ENCODE measurements at regions not wholly inside any gene's neighbourhood (a gene's known extent, or its start where the extent isn't known, plus 50 kb on each side); places are given as distances from the start of the nearest gene placed in this dataset.

- TF ChIP-seq, protein P1, sequence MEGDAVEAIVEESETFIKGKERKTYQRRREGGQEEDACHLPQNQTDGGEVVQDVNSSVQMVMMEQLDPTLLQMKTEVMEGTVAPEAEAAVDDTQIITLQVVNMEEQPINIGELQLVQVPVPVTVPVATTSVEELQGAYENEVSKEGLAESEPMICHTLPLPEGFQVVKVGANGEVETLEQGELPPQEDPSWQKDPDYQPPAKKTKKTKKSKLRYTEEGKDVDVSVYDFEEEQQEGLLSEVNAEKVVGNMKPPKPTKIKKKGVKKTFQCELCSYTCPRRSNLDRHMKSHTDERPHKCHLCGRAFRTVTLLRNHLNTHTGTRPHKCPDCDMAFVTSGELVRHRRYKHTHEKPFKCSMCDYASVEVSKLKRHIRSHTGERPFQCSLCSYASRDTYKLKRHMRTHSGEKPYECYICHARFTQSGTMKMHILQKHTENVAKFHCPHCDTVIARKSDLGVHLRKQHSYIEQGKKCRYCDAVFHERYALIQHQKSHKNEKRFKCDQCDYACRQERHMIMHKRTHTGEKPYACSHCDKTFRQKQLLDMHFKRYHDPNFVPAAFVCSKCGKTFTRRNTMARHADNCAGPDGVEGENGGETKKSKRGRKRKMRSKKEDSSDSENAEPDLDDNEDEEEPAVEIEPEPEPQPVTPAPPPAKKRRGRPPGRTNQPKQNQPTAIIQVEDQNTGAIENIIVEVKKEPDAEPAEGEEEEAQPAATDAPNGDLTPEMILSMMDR (conservative IDR thresholded peaks at IDR 0.05): no peak
- no peak for TF ChIP-seq EZH2 (IDR thresholded peaks at IDR 0.05; ENCODE audit: low read depth)
- Histone ChIP-seq H4K20me1 (ENCODE audit: insufficient read depth) (no peaks in the 10 kb centered on the region), H3K36me3 (ENCODE audit: low read depth) (no peaks in the 10 kb centered on the region), H3K27me3 (ENCODE audit: insufficient read depth, low read depth) (no peaks in the 10 kb centered on the region), H3K4me2 (no peak overlapping the region), H2AFZ (no peak overlapping the region), H3K4me1 (replicated peaks; ENCODE audit: insufficient read depth) (no peaks in the 10 kb centered on the region), H3F3A (ENCODE audit: insufficient read depth, low read depth) (no peaks in the 10 kb centered on the region), H3K27ac (no peak overlapping the region), H3K4me3 (no peak overlapping the region), H3K9me3 (ENCODE audit: insufficient read depth, low read depth) (no peaks in the 10 kb centered on the region; the same call in 1 of the 2 replicates), H3K9me2 (ENCODE audit: insufficient read depth) (no peaks in the 10 kb centered on the region; the same call in none of the 2 replicates), H3K79me2 (ENCODE audit: low read depth) (no peaks in the 10 kb centered on the region)
- POLR2A ChIA-PET (ENCODE audit: unreplicated experiment): no interaction called here
- intact Hi-C loops (cut with micrococcal nuclease; ENCODE audit: unreplicated experiment): no loop called here
- BruUV-seq (replicated peaks): no TSS peak
- CTCF ChIA-PET: no interaction called here
- DNase-seq: no peak
Observed at GRCh38 chr4:27844376-27844775, 983.7 kb downstream of the STIM2 start.

- no peaks in the 10 kb centered on the region; the same call in none of the 2 replicates for H3K9me2 ChIP-seq (ENCODE audit: insufficient read depth)
- no peaks in the 10 kb centered on the region for H3K79me2 ChIP-seq (ENCODE audit: low read depth)
- TF ChIP-seq, protein P1 (conservative IDR thresholded peaks at IDR 0.05): no peak
- no peak for TF ChIP-seq EZH2 (IDR thresholded peaks at IDR 0.05; ENCODE audit: low read depth)
- no peaks in the 10 kb centered on the region for H3K36me3 ChIP-seq (ENCODE audit: low read depth)
- H4K20me1 ChIP-seq (ENCODE audit: insufficient read depth): no peaks in the 10 kb centered on the region
- no peak overlapping the region for H2AFZ ChIP-seq
- no peaks in the 10 kb centered on the region for H3F3A ChIP-seq (ENCODE audit: insufficient read depth, low read depth)
- CTCF ChIA-PET: no interaction called here
- H3K4me3 ChIP-seq: no peak overlapping the region
- DNase-seq: no peak
- H3K9me3 ChIP-seq (ENCODE audit: insufficient read depth, low read depth): peaks cover 4% of the 10 kb centered on the region; the same call in 1 of the 2 replicates
- H3K4me1 ChIP-seq (replicated peaks; ENCODE audit: insufficient read depth): no peaks in the 10 kb centered on the region
- POLR2A ChIA-PET (ENCODE audit: unreplicated experiment): no interaction called here
- no peaks in the 10 kb centered on the region for H3K27me3 ChIP-seq (ENCODE audit: insufficient read depth, low read depth)
- H3K27ac ChIP-seq: no peak overlapping the region
- no peak overlapping the region for H3K4me2 ChIP-seq
- intact Hi-C loops (cut with micrococcal nuclease; ENCODE audit: unreplicated experiment): no loop called here
- BruUV-seq (replicated peaks): no TSS peak
Observed at GRCh38 chr4:27846951-27847350, 986.3 kb downstream of the STIM2 start.

- Histone ChIP-seq H3K27ac (no peak overlapping the region), H3K4me1 (replicated peaks; ENCODE audit: insufficient read depth) (no peaks in the 10 kb centered on the region), H3K36me3 (ENCODE audit: low read depth) (no peaks in the 10 kb centered on the region), H4K20me1 (ENCODE audit: insufficient read depth) (no peaks in the 10 kb centered on the region), H3K27me3 (ENCODE audit: insufficient read depth, low read depth) (no peaks in the 10 kb centered on the region), H3K79me2 (ENCODE audit: low read depth) (no peaks in the 10 kb centered on the region), H2AFZ (no peak overlapping the region), H3K9me2 (ENCODE audit: insufficient read depth) (no peaks in the 10 kb centered on the region), H3K4me3 (no peak overlapping the region), H3K9me3 (ENCODE audit: insufficient read depth, low read depth) (no peaks in the 10 kb centered on the region), H3F3A (ENCODE audit: insufficient read depth, low read depth) (no peaks in the 10 kb centered on the region), H3K4me2 (no peak overlapping the region)
- peak in 1 of 2 experiments; percentile 47 for DNase-seq
- ChIA-PET POLR2A (ENCODE audit: unreplicated experiment) (no interaction called here), CTCF (no interaction called here)
- intact Hi-C loops (cut with micrococcal nuclease; ENCODE audit: unreplicated experiment): no loop called here
- BruUV-seq (replicated peaks): no TSS peak
- TF ChIP-seq, protein P1 (conservative IDR thresholded peaks at IDR 0.05): peak; percentile 77
- no peak for TF ChIP-seq EZH2 (IDR thresholded peaks at IDR 0.05; ENCODE audit: low read depth)
Observed at GRCh38 chr4:27861381-27861787, 1000.7 kb downstream of the STIM2 start.
